SK-MEL-5 (cell line): ENCODE measurements at regions not wholly inside any gene's neighbourhood (a gene's known extent, or its start where the extent isn't known, plus 50 kb on each side); places are given as distances from the start of the nearest gene placed in this dataset.
A peak's percentile ranks its signal among the peaks of the same experiment; 100 is the strongest.

Experiments
- DNase-seq: peaks from one replicate; pipeline ENCODE4 v3.0.0-alpha.2; 2016; ENCODE audit warnings: low read depth, low spot score
- in situ Hi-C: cut with HindIII; loops from 2 replicates; pipeline ENCODE4 v1.10.0; 2016; ENCODE audit warnings: low sequenced_read_pairs, high pct_unique_total_duplicates, low pct_unique_long_range_greater_than_20kb

DNA sequence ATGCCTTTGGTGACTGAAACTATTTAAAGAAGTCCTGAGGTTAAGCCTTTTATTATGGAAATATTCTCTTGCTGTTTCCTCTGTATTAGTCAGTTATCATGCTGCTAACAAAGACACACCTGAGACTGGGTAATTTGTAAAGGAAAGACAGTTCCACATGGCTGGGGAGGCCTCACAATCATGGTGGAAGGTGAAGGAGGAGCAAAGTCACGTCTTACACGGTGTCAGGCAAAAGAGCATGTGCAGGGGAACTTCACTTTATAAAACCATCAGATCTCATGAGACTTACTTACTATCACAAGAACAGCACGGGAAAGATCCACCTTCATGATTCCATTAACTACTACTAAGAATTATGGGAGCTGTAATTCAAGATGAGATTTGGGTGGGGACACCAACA is 121.2 kb upstream of the GPR26 start:
- DNase-seq = no peak
- in situ Hi-C loops = no loop called here

DNA sequence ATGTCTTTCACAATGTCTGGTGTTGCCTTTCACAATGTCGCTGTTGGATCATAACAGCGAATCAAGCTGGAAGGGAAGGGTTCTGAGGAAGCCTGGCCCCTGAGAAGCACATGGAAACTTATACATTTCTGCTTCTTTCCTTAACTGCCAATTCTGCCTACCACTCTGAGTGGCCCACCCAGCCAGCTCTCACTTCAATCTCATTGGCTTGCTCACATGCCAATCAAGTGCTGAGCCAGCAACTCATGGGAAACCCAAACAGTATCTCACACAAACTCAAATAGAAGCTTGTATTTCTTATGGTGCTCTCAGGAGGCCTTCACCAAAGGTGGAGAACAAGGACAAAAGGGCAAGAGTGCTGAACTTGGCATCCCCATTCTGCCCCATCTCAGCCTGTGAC is 117.4 kb upstream of the GPR26 start:
- no peak for DNase-seq
- in situ Hi-C loops = no loop called here

DNA sequence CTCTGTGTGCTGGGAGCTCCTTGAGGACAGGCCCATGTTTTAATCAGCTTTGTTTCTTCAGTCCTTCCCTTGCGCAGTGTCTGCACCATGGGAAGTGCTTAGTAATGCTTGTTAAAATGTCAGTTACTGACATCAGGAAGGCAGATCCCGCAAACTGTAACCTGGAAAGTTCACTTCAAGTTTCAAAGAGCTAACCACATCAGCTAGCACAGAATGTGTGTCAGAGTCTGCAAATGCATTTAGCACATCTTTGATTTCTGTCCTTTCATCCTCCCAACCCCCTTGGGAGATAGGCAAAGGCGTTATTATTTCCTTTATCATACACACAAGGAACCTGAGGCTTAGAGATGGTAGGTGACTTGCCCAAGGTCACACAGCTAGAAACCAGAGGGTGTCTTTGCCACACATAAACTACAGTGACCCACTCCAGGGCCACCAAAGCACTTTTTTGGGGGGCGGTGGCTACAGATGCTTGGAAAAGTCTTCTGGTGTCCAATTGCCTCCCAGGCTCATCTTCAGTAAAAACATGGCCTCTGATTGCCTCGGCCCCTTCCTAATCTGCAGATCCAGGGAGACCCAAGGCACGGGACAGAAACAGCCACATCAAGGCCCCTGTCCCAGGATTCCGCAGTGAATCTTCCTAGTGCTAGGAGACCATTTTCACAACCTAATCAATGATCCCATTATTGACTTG is 116.2 kb upstream of the GPR26 start:
- DNase-seq = no peak
- in situ Hi-C loops = no loop called here

DNA sequence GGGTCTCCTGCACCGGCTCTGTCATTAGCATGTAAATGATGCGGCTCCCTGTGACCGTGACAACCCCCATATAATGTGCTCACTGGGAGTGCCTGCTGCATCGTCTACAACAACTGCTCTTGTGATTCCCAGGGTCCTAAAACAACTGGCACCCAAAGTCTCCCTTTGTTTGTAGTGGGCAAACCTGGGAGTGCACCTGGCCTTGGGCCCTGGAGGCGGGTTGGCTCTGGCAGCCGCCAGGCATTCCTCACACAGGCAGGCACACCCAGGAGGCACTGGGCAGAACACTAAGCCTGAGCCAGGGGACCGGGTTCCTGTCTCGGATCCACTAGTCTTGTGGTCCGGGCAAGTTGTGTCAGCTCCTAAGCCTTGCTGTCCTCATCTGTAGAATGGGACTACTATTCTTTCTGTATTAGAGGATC is 115.5 kb upstream of the GPR26 start:
- no peak for DNase-seq
- in situ Hi-C loops = no loop called here

DNA sequence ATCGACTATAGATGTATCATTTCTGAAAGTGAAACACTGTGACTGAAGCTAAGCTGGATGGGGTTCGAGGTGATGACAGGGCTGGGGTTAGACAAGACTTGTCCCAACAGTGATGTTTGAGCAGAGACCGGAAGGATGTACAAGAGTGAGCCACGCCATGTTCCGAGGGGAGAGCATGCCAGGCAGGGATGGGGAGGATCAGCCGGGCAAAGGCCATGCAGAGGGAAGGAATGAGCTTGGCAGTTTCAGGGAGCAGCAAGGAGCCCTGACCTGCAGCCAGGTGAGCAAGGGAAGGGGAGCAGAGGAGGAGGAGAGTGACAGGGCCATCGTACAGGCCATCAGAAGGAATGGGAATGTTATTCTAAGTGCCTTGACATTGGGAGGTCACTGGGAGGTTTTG is 114.9 kb upstream of the GPR26 start:
- DNase-seq = no peak
- in situ Hi-C loops = no loop called here

DNA sequence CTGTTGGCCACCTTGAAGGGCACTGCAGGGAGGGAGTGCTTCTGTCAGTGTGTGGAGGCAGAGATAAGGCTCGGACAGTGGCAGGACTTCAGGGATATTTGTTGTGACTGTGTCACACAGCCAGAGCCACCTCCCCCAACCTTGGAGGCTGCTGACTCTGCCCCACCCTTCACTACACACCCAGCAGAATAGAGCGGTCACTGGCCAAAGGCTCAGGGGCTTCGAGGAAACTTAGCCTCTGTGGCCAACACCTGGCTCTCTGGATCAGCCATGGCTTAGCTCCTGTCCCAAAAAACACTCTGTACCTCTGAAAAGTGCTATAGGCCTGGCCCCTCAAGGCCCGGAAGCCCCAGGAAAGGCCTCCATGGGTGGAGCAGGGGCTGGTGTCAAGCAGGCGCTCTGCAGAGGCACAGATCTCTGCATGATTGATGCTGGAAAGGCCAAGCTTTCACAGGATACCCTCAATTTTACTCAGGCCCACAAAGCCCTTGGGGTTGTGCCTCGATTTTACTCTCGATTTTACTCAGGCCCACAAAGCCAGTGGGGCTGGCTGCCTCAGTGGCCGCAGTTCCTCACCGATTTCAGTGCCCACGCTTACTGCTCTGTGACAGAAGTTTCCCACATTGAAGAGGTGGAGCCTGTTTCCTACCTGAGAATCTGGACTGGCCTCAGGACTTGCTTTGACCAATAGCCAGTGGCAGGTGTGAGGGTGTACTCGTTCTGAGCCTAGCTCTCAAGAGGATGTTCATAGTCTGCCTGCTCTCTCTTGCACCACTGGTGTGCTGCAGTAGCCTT is 113.2 kb upstream of the GPR26 start:
- no peak for DNase-seq
- in situ Hi-C loops = no loop called here

DNA sequence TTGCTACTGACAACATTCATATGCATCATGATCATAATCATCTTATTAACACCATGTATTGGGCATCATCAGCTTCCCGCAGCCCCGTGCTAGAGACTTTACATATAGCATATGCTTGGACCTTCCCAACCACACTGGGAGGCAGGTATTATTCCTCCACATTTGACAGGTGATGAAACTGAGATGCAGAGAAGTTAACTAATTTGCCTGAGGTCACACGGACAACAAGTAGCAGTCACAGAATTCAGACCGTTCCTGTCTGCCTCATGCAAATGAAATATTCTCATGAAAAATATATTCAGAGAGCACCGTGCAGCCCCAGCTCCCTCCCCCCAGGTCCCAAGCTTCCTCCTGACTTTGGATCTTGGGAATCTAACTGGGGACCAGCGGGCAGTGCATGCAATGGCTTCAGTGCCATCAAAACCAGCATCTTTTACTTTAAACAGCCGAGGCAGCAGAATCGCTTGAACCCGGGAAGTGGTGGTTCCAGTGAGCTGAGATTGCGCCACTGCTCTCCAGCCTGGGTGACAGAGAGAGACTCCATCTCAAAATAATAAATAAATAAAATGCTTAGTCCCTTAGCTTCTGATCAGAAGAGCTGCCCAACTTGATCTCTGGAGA is 112.2 kb upstream of the GPR26 start:
- in situ Hi-C loops = no loop called here

DNA sequence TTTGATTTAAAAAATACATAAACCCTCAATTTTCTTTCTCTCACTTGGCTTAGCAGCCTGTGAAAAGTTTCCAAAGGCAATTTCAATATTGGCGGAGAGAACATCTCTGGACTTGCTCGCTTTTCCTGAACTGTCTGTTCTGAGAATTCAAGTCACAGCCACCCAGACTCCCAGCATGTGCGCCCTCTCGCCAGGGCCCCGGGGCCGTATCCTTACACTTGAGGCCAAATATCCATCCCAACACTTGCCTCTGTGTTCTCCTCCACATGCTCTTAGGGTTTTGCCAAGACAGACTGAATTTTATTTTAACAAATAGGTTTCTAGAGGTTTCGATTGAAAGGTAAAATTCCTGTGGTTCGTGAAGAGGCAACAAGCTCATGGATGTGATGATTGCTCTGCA is 111.5 kb upstream of the GPR26 start:
- in situ Hi-C loops = no loop called here
- DNase-seq = no peak

More for the DNA sequence above, 112.2 kb upstream of the GPR26 start:
- no peak for DNase-seq

DNA sequence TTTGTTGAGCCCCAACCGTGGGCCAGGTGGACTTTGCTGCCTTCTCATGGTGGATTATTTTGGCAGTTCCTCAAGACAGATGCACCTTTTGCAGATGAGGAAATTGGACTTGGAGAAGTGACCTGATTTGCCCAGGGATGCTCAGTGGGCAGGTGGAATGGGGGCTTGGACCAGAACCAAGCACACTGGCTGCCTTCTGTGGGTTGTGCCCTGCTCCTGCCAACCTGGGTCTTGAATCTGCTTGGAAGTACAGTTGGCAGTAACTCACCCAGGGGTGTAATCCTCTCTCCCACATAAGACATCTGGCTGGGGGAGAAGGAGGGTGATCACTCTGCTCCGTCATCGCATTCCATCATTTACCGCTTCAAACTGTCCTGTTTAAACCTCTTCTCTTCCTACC is 110.5 kb upstream of the GPR26 start:
- in situ Hi-C loops = no loop called here
- no peak for DNase-seq

DNA sequence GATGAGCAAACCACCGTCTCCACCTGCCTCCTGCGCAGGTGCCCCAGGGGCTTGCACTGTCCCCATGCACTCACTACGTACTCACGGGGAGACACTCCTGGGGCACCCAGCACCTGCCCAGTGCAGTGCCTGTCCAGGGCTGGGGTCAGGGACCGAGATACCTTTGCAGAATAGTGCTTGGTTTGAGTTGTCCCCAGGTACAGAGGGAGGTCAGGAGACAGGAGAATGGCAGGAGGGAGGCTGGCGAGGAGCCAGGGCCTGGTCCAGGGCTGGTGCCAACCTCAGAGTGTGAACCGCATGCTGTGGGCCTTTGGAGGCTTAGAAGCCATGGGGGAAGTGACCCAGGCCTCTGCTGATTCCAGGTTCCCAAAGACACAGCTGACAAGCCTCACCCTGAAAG is 110.1 kb upstream of the GPR26 start:
- no peak for DNase-seq
- in situ Hi-C loops = no loop called here

DNA sequence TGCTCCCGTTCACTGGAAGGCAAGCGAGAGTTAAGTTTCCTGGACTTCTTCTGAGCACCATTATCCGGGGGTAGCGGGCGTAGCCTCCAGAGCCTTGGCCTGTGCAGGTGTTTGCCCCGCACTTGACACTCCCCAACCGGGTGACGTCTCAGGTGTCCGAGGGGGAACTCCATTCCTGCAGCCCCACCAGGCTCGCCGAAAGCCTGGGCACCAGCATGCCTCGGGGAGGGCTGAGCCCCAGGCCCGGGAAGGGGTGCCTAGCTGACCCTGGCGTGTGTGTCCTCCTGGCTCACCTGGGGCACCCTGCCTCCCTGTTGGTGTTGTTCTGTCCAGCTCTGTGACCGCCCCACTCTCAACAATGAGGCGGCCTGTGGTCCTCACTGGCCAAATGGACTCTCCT is 109.4 kb upstream of the GPR26 start:
- in situ Hi-C loops = no loop called here
- DNase-seq = no peak

DNA sequence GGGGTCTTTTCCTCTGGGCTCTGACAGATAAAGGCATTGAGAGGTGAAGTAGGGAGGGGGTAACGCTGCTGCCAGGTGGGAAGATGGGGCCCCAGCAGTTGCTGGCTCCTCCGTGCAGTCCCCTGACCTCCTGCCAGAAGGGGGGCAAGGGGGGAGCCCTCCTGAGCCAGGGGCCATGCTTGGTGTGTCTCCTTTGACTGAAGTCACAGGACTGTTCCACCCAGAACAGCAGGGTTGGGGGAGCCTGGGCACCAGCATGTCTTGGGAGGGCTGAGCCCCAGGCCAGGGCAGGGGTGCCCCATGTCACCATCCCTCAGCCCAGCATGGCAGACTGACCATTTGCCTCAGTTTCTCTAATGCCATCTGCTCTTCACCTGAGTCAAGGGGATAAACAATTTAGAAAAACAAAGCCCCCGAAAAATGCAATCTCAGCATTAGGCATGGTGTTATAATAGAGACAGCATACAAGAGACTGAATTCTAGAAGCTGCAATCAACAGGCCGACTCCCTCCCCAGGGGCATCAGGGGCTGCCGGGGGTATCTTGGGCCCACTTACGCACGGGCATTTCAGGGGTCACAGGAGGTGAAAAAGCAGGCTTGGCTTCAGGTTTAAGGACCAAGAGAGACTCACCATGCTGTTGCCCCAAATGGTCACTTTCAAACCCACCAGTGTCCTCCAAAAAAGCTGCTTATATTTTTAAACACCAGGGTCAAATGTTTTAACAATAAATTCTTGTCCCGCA is 108.6 kb upstream of the GPR26 start:
- in situ Hi-C loops = no loop called here
- DNase-seq = no peak

DNA sequence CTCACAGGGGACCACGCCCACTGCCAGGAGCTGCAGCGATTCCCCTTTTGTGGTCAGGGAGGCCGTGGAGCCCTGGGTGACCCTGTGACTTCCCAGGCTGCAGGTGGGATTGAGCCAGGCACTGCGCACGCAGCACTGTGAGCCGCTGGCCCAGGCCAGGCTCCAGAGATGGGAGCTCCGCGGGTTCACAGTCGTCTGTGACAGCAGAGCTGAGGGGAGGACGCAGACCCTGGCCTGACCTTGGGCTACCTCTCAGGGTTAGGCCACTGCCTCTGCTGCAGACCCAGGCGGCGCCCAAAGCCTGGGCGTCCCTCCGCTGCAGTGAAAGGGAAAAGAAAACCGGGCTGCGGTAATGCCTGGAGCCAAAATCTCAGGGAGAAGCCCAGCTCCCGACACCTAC is 107.5 kb upstream of the GPR26 start:
- in situ Hi-C loops = no loop called here
- DNase-seq = no peak

DNA sequence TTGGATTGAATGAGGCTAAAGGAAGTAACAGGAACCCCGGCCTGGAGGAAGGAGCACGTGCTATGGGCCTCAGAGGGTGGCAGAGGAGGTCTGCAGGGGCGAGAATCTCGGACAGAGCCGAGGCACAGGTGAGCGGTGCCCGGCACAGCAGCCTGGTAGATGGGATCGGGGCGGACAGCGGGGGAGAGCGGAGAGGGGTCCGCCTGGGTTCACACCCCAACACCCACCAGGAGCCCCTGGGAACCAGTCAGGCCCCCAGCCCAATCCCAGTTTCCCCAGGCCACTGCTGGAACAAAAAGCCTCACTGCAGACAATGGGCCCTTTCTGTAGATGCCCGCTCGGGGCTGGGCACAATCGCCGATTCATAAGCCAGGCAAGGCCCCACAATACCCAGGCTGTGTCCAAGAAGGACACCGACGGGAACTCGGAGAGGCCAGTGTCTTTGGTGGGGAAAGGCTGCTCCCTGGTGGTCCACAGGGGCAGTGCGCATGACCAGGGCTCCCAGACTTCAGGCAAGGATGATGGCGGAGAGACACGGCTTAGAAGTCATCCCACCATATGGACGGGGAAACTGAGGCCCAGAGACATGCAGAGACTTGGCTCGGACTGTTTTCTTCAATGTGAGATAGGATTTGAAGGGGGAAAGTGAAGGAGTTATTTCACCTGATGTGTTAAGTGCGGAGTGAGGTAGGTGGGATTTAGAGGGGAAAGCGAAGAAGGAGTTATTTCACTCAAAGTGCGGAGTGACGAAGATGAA is 106.9 kb upstream of the GPR26 start:
- in situ Hi-C loops = no loop called here

DNA sequence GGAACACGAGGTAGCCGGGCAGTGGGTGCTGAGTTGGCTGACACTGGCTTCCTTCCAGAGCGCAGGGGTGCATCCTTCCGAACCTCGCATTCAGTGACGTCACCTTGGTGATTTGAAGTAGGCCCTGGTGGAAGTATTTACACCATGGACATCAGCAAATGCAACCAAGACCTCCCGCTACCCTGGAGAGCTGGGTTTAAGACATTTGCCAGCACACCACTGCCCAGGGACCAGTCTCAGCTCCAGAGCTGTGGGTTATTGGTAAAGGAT is 106.4 kb upstream of the GPR26 start:
- DNase-seq = no peak
- in situ Hi-C loops = no loop called here

More for the DNA sequence above, 106.9 kb upstream of the GPR26 start:
- peak; percentile 92 for DNase-seq

DNA sequence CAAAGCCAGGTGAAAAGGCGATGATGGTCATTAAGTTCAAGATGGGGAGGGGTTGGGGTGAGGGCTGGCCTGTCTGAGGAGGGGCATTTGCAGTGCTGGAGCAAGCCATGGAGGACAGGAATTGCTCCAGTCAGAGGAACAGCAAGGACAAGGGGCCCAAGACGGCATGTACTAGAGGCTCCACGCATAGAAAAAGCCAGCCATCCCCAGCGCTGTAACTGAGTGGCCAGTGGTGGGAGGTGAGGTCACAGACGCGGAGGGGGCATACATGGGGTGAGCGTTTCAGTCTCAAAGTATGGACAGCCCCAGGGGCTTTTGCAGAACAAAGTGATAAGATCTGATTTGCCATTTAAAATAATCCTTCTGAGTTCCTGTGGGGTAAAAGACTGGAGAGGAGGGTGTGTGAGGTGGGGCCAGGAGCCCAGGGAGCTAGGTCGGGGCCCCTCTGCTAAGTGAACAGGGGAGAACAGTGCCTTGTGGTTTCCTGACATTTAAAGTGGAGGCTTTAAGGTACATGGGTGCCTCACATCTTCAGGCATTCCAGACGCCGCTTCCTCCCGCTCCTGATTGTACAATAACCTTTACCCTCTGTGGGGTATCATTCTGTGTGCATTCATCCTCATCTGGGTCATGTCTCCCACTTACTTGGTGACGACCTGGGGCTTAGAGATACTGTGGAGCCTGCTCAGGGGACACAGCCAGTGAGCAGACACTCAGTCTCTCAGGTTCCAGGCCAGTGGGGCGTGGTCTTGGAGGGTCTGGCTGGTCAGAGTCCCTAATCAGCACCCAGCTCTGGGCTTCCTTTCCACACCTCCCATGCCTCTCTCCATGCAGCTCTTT is 105.6 kb upstream of the GPR26 start:
- in situ Hi-C loops = no loop called here
- no peak for DNase-seq

DNA sequence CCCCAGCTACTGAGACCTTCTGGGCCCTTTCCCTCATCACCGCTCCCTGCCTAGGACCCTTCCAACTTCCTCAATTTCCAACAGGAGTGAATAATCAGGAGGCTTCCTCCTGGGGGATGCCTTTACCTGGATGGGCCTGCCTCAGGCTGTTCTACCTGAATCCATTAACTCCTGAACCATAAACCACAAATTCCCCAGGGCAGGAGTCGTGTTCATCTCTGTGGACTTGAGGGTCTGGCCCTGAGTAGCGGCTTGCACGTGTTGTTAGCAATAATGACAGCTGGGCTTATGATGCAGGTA is 105.1 kb upstream of the GPR26 start:
- no peak for DNase-seq
- in situ Hi-C loops = no loop called here
